GM19455 (cell line): ENCODE measurements at regions not wholly inside any gene's neighbourhood (a gene's known extent, or its start where the extent isn't known, plus 50 kb on each side); places are given as distances from the start of the nearest gene placed in this dataset.
"Not testable (repeated sequence)": the region's sequence is repeated elsewhere in the genome, so short reads cannot be mapped to it uniquely, and the experiment has no call there.

Experiments
- ATAC-seq: cut with Tn5 transposase; IDR thresholded peaks from one replicate; pipeline ENCODE4 v1.9.1; 2021; ENCODE audit not compliant: unreplicated experiment

DNA sequence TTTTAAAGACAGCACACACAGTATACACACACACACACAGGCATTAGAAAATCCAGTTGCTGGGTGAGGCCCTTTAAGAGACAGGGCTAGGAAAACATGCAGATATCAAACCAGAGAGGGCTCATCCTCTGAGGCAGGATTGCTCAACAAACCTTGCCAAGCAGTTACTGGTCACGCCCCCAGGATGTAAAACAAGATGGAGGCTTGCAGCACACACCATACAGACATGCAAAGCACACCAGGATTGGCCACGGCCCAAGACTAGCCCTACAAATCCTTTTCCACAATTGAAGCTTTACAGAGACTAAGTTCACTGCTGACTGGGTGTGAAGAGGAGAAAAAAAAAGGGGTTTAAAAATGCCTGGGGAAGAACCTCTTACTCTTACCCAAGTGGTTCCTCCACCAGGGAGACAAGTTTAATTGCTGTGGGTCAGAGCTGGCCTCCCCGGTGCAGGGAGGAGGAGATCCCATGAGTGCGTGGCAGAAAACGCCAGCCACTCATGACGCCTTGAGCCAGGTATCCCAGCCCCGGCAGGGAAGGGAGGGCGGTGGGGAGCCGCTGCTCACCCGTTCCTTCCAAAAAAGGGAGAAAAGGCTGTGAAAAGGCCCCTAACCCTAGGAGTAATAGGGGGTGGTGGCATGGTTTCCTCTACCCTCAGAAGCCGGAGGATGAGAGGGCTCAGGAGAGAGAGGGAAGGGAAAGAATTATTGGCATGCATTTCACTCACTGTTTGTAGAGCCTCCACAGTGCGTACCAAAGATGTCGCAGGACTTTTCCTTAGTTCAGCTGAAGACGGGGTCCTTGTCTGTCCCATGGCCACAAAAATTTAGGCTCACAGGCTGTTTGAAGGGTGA lies 594.6 kb upstream of the ZP4 start:
- ATAC-seq = no peak

GRCh38 chr1:238484121-238484520 lies 593.4 kb upstream of the ZP4 start:
- no peak for ATAC-seq

GRCh38 chr1:238476841-238477240 lies 586.1 kb upstream of the ZP4 start:
- no peak for ATAC-seq

- no peak for ATAC-seq
Measured at GRCh38 chr1:238475712-238476111, 585.0 kb upstream of the ZP4 start.

GRCh38 chr1:238474263-238474662 lies 583.5 kb upstream of the ZP4 start:
- ATAC-seq = no peak

DNA sequence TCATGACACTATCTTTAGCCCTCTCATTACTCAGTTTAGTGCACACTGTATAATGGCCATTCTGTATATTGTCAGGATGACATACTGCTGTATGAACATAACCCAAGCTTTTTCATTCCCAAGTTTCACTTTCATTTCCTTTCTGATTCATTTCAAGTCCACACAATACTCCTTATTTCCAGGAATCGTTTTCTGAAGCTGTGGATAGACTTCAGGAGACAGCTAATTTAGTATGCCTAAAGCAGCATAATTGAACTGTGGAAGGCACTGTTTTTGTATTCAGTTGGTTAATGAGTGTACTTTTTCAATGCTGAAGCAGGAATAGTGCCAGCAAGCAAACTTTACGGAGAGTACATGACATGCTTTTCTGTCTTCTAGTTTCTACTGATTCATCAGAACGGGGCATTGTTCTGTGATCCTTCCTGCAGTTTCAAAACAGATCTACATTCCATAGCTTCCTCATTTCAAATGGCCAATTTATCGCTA lies 578.5 kb upstream of the ZP4 start:
- ATAC-seq = no peak

GRCh38 chr1:238468068-238468467 lies 577.3 kb upstream of the ZP4 start:
- ATAC-seq = no peak

GRCh38 chr1:238466459-238466858 lies 575.7 kb upstream of the ZP4 start:
- ATAC-seq = no peak

DNA sequence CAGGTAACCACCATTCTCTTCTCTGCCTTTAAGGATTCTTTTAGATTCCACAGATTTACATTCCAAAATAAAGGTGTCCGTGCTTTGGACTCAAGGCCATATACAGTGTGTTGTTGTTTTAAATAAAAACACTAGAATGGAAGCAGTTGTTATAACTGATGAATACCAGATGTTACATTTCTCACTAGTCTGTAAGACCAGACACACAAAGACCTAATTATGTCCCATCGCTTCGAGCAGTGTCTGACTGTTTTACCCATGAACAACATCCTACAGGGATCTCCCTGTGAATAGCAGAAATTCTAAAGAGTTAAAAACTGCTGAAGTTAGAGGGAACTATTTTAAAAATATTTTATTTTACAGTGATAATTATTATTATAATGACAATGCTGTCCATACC lies 574.7 kb upstream of the ZP4 start:
- no peak for ATAC-seq

- no peak for ATAC-seq
Measured at GRCh38 chr1:238458899-238459298, 568.2 kb upstream of the ZP4 start.

GRCh38 chr1:238457610-238458009 lies 566.9 kb upstream of the ZP4 start:
- ATAC-seq = no peak

DNA sequence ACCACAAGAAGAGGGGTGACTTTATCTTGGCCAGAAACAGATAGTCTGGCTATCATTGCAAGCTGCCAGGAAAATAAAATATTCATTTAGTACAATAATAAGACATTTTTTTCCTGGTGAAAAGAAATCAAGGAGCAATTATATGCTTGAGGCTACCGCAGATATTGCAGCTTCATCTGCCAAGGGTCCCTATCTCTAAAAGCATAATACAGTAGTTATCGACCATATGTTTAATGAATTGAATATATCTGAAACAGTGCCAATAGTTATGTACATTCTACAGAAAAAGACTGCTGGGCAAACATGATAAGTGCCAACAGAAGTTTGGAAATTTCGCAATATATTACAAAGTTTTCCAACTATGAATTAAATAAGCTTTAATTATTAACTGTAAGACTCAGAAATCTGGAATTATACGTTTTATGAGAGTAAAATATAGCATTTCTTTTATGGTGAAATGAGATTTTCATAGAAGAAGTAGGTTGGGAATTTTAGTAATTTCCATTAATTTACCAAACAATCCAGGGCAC lies 561.1 kb upstream of the ZP4 start:
- ATAC-seq = no peak

GRCh38 chr1:238450976-238451375 lies 560.3 kb upstream of the ZP4 start:
- no peak for ATAC-seq

DNA sequence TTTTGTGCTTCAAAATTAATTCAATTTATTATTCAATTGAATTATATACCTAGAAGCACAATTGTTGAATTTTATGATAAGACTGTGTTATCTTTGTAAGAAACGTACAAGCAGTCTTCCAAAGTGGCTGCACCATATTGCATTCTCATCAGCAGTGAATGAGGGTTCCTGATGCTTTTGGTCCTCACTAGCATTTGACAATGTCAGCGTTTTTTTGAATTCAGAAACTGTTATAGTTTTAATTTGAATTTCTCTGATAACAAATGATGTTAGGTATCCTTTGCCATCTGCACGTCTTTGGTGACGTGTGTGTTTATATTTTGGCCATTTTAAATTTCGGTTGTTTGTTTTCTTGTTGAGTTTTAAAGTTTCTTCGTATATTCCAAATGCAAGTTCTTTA lies 553.0 kb upstream of the ZP4 start:
- ATAC-seq = no peak

DNA sequence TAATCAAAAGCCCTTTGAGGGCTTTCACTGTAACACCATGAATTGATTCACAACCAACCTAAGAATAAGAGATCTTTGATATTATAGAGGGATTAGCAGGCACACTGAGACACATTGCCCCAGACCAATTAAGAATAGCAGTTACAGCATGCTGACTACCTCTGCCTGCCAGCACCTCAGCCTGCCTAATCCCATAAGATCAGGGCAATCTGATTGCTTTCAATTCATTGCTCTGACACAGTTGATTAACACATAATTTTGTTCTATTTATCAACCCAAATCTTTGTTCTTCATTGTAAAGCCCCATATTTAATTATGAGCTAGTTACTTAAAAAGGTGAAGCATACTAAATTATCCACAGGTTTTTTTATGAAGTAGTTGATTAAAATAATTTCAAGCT lies 548.8 kb upstream of the ZP4 start:
- no peak for ATAC-seq

GRCh38 chr1:238438311-238439270 lies 547.9 kb upstream of the ZP4 start:
- no peak for ATAC-seq

DNA sequence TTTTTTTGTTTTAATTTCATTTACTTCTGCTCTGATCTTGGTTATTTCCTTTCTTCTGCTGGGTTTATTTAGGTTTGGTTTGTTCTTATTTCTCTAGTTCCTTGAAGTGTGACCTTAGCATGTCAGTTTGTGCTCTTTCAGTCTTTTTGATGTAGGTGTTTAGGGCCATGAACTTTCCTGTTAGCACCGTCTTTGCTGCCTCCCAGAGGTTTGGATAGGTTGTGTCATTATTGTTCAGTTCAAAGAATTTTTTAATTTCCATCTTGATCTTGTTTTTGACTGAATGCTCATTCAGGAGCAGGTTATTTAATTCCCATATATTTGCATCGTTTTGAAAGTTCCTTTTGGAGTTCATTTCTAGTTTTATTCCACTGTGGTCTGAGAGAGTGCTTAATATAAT lies 539.0 kb upstream of the ZP4 start:
- ATAC-seq = not testable (repeated sequence)

GRCh38 chr1:238419209-238419608 lies 528.5 kb upstream of the ZP4 start:
- no peak for ATAC-seq

DNA sequence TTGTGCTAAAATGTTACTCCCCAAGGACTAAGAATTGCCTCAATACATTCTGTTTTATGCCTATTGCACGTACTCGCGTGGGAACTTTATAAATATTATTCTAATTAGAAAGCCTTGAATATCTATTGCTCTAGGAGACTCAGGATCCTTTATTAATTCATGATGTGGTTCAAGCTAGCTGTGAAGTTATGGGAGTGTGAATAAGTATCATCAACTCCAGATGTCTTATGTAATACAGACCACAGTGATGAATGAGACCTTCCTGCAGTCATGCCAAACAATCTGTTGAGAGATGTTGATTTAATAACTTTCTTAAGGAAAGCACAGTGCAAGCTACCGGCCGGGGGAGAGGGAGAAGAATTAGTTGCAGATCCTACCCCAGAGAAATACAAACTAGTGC lies 519.2 kb upstream of the ZP4 start:
- ATAC-seq = no peak

- ATAC-seq = no peak
Measured at GRCh38 chr1:238409191-238409850, 518.6 kb upstream of the ZP4 start.

GRCh38 chr1:238408737-238409136 lies 518.0 kb upstream of the ZP4 start:
- ATAC-seq = no peak
